NCI-H510A treated with DMSO at 0.1 percent for 48 hours (cell line): ENCODE measurements at regions not wholly inside any gene's neighbourhood (a gene's known extent, or its start where the extent isn't known, plus 50 kb on each side); places are given as distances from the start of the nearest gene placed in this dataset.

Experiments
- DNase-seq: peaks from one replicate; lab custom pipeline; 2025; lab: John Stamatoyannopoulos, UW

- no peak for DNase-seq
These were observed 546.6 kb downstream of the CD83 start for GRCh38 chr6:14664112-14664601.

DNA sequence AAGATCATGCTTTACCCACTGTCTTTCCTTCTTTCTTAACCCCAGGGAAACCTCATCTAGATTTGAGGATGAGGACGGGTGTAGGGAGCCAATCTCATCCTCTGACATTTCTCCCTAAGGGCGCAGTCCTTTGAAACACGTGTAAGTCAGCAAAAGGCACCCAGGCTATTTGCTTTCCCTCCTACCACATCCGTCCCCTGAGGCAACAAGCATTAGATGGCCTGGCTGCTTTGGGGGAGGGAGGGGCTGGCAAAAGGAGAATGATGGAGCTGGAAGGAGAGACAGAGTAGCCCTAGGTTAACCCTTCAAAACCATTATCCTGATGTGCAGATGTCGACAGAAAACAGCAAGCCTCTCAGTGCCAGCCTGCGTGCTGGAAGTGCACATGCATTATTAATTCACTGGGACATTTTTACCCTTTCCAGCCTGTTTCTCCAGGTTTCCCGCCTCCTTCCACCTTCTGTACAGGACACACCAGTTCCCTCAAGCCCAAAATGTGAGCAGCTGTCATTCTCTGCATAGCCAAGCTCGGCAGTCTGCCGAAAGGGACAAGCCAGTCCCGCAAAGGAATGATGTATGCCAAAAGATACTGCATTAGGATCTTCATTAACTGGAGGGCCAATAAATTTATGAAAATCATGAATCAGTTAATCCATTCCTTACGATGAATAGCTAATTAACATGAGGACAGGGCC, 547.2 kb downstream of the CD83 start:
- DNase-seq, result no peak

DNA sequence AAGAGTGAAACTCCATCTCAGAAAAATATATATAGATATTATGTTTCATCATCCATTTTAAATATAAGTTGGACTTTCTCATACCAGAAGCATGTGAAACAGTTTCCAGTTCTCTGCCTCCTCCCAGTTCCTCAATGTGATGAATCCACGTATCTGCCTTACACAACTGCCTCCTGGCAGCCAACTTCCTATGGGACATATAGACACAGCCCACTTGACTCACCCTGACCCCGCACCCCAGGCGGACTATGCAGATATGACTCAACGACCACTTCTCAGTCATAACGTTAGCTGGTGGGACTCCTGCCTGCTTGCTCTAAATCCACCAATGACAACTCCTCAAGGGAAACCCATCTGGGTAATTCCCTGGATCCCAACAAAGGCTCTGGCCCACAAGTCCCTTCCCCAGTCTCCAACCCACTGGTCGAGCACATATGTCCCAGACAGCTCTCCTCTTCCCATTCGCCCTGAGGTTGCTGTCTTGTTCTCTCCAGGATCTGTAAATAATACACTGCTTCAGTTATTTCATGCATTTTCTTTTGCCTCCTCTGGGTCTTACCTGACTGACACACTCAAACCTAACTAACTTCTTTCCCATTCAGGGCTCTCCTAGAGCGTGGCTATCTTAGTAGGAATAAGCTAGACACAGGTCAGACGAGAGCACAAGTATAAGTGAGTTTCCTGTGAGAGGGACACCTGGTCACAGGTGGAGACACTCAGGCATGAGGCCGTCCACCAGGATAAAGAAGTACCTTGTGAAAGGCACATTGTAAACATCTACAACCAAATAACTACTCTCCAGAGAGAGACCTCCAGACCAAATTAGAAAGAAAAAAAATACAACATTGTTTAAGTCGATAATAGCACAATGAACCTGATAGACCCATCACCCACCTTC, 548.5 kb downstream of the CD83 start:
- DNase-seq, result no peak

DNA sequence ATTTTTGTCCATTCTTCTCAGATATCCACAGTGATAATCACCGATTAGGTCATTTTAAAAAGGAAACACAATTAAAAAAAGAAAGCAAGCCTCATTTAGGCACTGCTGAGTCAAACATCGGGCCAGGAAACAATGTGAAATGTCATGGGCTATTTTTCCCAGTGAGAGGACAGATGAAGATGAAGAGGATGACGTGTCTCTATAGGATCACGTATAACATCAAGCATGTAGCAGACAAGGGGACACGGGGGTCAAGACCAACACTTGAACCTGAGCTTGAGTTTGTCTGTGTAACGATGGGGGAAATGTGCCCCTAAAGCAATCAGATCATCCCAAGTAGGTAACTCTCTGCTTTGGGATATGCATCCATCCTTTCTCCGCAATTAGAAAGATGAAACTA, 553.2 kb downstream of the CD83 start:
- no peak for DNase-seq

DNA sequence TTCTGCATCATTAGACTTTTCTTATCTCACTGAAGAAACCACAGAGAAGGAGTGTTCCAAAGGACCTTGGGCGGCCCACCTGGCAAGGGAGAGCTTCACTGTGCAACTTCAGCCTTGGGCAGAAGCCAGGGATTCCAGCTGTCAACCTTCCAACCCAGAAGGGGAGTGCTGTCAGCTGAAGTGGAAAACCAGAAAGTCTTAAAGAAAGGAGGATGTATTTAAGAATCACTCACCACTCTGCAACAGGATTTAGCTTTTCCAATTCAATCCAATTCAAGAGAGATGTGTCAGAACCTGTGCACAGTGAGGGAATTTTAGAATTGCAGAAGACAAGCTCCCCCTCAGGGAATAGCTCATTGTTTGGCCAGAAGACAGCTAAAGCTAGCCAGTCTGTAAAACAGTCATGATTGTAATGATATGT, 553.7 kb downstream of the CD83 start:
- DNase-seq, result no peak

DNA sequence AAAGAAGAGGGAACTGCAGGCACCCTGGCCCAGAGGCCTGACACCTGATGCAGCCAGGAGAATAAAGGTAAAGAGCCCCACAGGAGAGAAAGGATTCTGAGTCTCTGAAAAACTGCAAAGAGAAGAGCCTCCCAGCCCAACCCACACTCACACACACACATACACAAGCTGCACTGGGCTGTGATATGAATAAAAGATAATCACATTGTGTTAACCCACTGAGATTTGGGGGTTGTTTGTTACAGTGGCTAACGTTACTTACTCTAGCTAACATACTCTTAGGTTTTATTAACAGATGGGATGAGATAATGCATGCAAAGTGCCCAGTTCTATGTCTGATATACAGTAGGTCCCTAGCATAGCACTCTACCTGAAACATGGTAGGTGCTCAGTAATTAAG, 554.4 kb downstream of the CD83 start:
- no peak for DNase-seq

DNA sequence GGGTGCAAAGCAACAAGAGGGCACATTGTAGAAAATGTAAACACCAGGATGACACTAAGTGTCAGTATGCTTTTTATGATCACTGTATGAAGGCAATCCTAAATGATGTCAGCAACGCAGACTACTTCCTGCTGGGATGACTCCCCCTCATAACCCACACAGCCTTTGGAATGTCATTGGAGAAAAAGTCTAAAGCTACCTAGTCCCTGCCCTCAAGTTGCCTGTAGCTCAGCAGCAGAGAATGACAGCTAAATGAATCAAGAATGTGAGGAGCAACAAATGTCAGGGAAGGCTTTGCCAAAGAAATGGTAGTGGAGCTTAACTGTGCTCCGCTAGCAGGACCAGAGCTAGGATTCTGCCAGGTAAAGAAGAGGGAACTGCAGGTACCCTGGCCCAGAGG, 555.6 kb downstream of the CD83 start:
- DNase-seq, result no peak

GRCh38 chr6:14674458-14674857, 556.9 kb downstream of the CD83 start:
- no peak for DNase-seq

- DNase-seq, result no peak
These were observed 557.5 kb downstream of the CD83 start for GRCh38 chr6:14674867-14675648.

- DNase-seq, result no peak
These were observed 558.5 kb downstream of the CD83 start for GRCh38 chr6:14676064-14676463.

- no peak for DNase-seq
These were observed 559.6 kb downstream of the CD83 start for GRCh38 chr6:14676977-14677781.

GRCh38 chr6:14681699-14682487, 564.0 kb upstream of the JARID2 start:
- DNase-seq, result no peak

DNA sequence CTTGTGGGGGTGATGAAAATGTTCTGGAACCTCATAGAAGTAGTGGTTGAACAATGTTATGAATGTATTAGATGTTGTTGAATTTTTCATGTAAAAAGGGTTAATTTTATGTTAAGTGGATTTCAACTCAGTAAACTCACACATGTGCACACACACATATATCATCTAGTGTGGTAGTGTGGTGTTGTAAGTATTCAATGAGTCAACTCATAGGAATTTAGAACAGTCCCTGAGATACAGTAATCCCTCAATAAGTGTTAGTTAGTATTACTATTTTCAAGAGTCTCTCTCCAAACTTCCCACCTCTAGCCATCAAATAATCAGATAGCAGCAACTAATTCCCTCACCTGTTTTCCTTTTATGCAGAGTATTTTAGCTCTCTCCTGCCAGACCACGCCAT, 563.1 kb upstream of the JARID2 start:
- DNase-seq, result no peak

GRCh38 chr6:14689639-14690038, 556.2 kb upstream of the JARID2 start:
- DNase-seq, result no peak

DNA sequence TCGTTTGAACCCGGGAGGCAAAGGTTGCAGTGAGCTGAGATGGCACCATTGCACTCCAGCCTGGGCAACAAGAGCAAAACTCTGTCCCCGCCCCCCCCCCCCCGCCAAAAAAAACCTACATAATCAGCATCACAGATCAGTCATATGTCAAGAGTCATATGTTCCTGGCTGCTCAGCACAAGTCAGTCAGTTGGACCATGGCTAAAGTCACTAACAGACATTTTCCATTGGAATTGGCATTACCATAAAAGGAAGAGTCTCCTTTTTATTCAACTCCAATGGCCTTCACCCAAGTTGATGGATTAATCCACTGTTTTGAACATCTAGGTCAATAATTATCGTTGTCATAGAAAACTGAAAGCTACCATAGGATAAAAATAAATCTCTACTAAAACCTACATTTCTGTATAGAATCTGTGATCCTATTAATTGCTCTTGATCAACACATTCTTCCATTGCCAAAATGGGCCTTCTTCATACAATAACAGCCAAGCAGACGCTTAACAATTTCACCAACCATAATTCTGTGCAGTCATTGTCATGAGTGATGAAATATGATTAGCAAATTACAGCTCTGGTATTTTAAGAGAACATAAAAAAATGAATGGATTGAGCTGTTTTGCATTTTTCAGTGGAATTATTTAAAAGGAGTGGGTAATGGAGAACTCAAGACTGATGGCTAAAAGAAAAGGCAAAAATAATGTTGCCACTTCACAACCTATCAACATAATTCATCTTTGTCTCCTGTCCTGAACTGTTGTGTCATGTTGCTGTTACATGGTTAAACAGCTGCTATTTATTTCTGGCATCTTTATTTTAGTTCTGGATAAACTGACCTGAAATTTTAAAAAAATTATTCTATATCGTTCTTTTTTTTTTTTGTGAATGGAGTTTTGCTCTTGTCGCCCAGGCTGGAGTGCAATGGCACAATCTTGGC, 555.5 kb upstream of the JARID2 start:
- no peak for DNase-seq

GRCh38 chr6:14692208-14692607, 553.7 kb upstream of the JARID2 start:
- DNase-seq, result no peak

GRCh38 chr6:14693301-14694192, 552.3 kb upstream of the JARID2 start:
- DNase-seq, result no peak

DNA sequence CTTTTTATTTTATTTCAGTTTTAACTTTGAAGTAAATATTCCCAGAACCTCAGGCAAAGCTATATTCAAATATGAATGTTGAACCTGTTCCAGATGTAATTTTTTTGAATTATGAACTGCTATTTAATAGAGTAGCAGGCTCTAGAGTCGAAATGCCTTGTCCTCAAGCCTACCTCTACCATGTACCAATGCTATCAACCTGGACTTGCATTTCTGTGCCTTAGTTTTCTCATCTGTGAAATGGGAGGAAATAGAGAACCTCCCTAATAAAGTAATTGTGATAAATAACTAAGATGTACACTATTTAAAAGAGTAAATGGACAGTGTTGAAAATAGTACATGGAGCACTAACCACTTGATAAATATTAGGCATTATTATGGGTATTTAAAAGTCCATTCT, 551.6 kb upstream of the JARID2 start:
- no peak for DNase-seq

DNA sequence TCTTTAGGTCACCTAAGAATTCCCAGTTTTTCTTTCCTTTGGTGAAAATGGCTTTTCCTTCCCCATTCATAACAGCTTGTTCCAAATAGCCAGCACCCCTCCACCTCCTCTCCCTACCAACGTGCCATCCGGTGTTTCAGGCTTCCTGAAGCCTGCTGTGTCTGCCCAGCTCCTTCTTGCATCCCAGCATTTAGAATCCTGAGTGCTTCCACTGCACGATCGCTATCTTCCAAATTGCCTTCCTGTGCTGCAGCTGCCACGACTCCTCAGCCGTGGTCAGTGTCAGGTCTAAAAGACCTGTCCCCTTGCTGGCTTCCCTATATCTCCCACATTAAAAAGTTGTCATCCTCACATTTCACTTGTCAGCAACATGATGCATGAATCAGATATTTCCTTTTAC, 550.3 kb upstream of the JARID2 start:
- DNase-seq, result no peak
